GM23338 (cell line): ENCODE measurements at regions not wholly inside any gene's neighbourhood (a gene's known extent, or its start where the extent isn't known, plus 50 kb on each side); places are given as distances from the start of the nearest gene placed in this dataset.

Source experiments
- CREB1 ChIP-seq: fragments of 250-450 bp; sonication (Bioruptor Pico); IDR thresholded peaks from 2 replicates; pipeline ENCODE4 v1.5.0; 2020; ENCODE audit warnings: low read depth, mild to moderate bottlenecking, moderate library complexity
- ETS1 ChIP-seq: IDR thresholded peaks from 2 replicates; pipeline ENCODE4 v1.6.1; 2016; ENCODE audit warnings: antibody characterized with exemption
- EZH2 ChIP-seq: fragments of 200-600 bp; sonication (generic); IDR thresholded peaks from one replicate; pipeline ENCODE4 v1.8.0; 2017; ENCODE audit warnings: antibody characterized with exemption, mild to moderate bottlenecking, low read depth; ENCODE audit not compliant: unreplicated experiment
- EZH2phosphoT487 ChIP-seq: fragments of 200-600 bp; sonication (generic); IDR thresholded peaks from one replicate; pipeline ENCODE4 v1.8.1; 2018; ENCODE audit warnings: antibody characterized with exemption; ENCODE audit not compliant: unreplicated experiment
- JUNB ChIP-seq: IDR thresholded peaks from one replicate; pipeline ENCODE4 v1.6.1; 2016; ENCODE audit warnings: antibody characterized with exemption; ENCODE audit not compliant: unreplicated experiment
- NANOG ChIP-seq: IDR thresholded peaks from 2 replicates; pipeline ENCODE4 v1.6.1; 2016; ENCODE audit warnings: antibody characterized with exemption, borderline replicate concordance
- POLR2AphosphoS5 ChIP-seq: IDR thresholded peaks from 2 replicates; pipeline ENCODE4 v1.6.1; 2016; ENCODE audit warnings: antibody characterized with exemption, low read depth
- STAT1 ChIP-seq: IDR thresholded peaks from one replicate; pipeline ENCODE4 v1.6.1; 2016; ENCODE audit warnings: antibody characterized with exemption; ENCODE audit not compliant: unreplicated experiment
- ZNF114 ChIP-seq: fragments of 250-450 bp; sonication (Bioruptor Pico); IDR thresholded peaks from 2 replicates; pipeline ENCODE4 v1.5.0; 2020; ENCODE audit warnings: mild to moderate bottlenecking, moderate library complexity
- ZNF331 ChIP-seq: fragments of 250-450 bp; sonication (Bioruptor Pico); IDR thresholded peaks from 2 replicates; pipeline ENCODE4 v1.5.0; 2020; ENCODE audit warnings: low read depth, mild to moderate bottlenecking, moderate library complexity
- ZNF462 ChIP-seq: fragments of 250-450 bp; sonication (Bioruptor Pico); IDR thresholded peaks from 2 replicates; pipeline ENCODE4 v1.5.0; 2020; ENCODE audit warnings: mild to moderate bottlenecking, moderate library complexity
- TF ChIP-seq, protein P1 (sequence below), 2 experiments: fragments of 200-600 bp in 1 of 2; sonication (generic) in 1 of 2; conservative IDR thresholded peaks; 2 replicates each; pipeline versions ENCODE4 v1.5.1 to v1.6.1; 2016 to 2017; ENCODE audit warnings: antibody characterized with exemption in 2 of 2, low read depth in 2 of 2, mild to moderate bottlenecking in 2 of 2, moderate library complexity in 1 of 2
- TF ChIP-seq, protein P2 (sequence below): IDR thresholded peaks from one replicate; pipeline ENCODE4 v1.6.1; 2018; ENCODE audit warnings: antibody characterized with exemption; ENCODE audit not compliant: unreplicated experiment

DNA sequence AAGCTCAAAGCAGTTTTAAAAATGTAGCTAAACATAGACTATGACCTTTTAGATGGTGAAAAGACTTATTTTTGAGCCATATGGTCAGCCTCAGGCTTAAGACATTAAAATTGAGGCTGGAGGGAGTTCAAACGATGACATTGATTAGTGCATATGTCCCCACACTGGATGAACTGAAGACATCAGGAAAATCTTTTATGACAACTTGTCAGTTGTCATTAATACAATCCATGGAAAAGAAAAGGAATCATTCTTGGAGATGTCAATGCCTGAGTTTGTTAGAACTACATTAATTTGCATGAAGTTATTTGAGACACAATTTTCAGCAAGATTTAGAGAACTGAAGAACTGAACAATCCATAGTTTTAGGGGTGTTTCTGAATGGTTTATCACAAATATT, 349.9 kb downstream of the COL11A1 start:
- TF ChIP-seq, protein P1, sequence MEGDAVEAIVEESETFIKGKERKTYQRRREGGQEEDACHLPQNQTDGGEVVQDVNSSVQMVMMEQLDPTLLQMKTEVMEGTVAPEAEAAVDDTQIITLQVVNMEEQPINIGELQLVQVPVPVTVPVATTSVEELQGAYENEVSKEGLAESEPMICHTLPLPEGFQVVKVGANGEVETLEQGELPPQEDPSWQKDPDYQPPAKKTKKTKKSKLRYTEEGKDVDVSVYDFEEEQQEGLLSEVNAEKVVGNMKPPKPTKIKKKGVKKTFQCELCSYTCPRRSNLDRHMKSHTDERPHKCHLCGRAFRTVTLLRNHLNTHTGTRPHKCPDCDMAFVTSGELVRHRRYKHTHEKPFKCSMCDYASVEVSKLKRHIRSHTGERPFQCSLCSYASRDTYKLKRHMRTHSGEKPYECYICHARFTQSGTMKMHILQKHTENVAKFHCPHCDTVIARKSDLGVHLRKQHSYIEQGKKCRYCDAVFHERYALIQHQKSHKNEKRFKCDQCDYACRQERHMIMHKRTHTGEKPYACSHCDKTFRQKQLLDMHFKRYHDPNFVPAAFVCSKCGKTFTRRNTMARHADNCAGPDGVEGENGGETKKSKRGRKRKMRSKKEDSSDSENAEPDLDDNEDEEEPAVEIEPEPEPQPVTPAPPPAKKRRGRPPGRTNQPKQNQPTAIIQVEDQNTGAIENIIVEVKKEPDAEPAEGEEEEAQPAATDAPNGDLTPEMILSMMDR (conservative IDR thresholded peaks at IDR 0.05; ENCODE audit: low read depth in 2 of 2): no peak
- TF ChIP-seq EZH2 (no peak), EZH2phosphoT487 (no peak), POLR2AphosphoS5 (no peak), CREB1 (CRISPR knock-in tag) (no peak), JUNB (no peak), NANOG (no peak), ZNF331 (CRISPR knock-in tag) (no peak), ETS1 (no peak), STAT1 (no peak), ZNF462 (CRISPR knock-in tag) (no peak), ZNF114 (CRISPR knock-in tag) (no peak)
- TF ChIP-seq, protein P2, sequence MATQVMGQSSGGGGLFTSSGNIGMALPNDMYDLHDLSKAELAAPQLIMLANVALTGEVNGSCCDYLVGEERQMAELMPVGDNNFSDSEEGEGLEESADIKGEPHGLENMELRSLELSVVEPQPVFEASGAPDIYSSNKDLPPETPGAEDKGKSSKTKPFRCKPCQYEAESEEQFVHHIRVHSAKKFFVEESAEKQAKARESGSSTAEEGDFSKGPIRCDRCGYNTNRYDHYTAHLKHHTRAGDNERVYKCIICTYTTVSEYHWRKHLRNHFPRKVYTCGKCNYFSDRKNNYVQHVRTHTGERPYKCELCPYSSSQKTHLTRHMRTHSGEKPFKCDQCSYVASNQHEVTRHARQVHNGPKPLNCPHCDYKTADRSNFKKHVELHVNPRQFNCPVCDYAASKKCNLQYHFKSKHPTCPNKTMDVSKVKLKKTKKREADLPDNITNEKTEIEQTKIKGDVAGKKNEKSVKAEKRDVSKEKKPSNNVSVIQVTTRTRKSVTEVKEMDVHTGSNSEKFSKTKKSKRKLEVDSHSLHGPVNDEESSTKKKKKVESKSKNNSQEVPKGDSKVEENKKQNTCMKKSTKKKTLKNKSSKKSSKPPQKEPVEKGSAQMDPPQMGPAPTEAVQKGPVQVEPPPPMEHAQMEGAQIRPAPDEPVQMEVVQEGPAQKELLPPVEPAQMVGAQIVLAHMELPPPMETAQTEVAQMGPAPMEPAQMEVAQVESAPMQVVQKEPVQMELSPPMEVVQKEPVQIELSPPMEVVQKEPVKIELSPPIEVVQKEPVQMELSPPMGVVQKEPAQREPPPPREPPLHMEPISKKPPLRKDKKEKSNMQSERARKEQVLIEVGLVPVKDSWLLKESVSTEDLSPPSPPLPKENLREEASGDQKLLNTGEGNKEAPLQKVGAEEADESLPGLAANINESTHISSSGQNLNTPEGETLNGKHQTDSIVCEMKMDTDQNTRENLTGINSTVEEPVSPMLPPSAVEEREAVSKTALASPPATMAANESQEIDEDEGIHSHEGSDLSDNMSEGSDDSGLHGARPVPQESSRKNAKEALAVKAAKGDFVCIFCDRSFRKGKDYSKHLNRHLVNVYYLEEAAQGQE: no peak
